ENCODE measurements at regions not wholly inside any gene's neighbourhood (a gene's known extent, or its start where the extent isn't known, plus 50 kb on each side); places are given as distances from the start of the nearest gene placed in this dataset.

DNA sequence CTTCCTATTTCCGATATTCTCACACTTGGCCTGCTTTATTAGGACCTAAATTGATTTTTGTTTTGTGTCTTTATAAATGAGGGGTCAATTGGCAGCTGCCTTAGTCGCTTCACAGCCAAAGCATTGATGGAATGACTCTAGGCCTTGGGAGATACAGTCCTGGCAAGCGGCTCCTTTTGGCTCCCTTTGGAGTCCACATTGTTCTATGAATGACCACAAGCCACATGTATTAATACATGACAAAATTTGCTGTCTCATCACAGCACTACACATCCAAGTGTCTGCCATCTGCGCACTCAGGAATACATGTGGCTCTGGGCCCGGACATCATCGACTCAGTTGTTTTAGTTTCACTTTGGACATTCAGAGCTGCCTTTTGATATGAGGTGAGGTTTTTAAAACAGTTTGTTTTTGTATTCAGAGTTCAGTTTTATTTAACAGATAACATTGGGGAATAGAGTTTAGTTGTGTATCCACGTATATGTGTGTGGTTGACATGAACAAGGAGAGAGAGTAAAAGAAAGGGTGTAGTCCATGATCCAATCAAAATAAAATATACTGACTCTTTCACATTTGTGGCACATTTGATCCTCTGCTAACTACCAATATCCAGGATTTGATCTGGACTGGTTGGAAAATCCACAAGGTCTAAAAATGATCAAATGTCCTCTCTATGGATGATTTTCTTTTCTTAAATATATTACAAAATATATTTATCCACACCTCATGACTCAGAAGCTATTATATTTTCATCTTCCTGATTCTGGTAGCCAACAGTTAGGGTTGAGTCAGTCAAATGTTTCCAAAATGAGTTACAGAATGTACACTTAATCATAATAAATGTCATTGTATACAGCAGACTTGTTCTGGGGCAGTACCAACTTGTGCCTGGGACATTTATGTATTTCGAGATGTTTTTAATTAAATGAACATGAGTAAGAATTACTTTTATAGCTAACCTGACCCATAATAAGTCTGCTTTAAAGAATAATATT, 114.0 kb upstream of the MTAP start:
- no peak for TF ChIP-seq TAF1 (IDR thresholded peaks at IDR 0.05; ENCODE audit: borderline replicate concordance, insufficient read depth, low read length)
- TF ChIP-seq SIN3A (IDR thresholded peaks at IDR 0.05; ENCODE audit: borderline replicate concordance, insufficient read depth, low read length), result no peak
- no peak for TF ChIP-seq REST (IDR thresholded peaks at IDR 0.05; ENCODE audit: insufficient read depth in 1 of 2, low read depth in 2 of 2, low read length in 2 of 2)
- no peak for TF ChIP-seq FOXP2 (optimal IDR thresholded peaks at IDR 0.05; ENCODE audit: borderline replicate concordance, extremely low read depth, extremely low read length, insufficient read depth)
- TF ChIP-seq POLR2AphosphoS5 (IDR thresholded peaks at IDR 0.05; ENCODE audit: low read depth, low read length), result no peak

GRCh38 chr9:21689854-21690253, 112.6 kb upstream of the MTAP start:
- TF ChIP-seq TAF1 (IDR thresholded peaks at IDR 0.05; ENCODE audit: borderline replicate concordance, insufficient read depth, low read length) (no peak), REST (IDR thresholded peaks at IDR 0.05; ENCODE audit: insufficient read depth in 1 of 2, low read depth in 2 of 2, low read length in 2 of 2) (no peak), POLR2AphosphoS5 (IDR thresholded peaks at IDR 0.05; ENCODE audit: low read depth, low read length) (no peak), FOXP2 (optimal IDR thresholded peaks at IDR 0.05; ENCODE audit: borderline replicate concordance, extremely low read depth, extremely low read length, insufficient read depth) (no peak), SIN3A (IDR thresholded peaks at IDR 0.05; ENCODE audit: borderline replicate concordance, insufficient read depth, low read length) (no peak)

DNA sequence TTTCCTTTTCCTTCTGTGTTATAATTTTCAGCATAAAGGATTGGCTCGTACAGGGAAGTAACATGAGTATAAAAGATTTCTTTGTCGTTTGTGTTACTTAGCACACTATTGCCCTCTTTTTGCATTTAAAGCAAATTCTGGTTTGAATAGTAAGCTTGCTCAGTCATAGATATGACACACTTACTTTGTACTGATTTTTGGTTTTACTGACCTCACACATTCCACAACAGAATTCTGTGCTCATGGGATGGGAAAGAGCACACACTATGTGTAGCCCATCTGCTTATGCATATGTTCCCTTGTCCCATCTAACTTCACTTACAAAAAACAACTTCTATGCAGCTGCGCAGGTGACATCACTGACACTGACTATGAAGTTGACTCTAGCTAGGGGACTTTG, 111.9 kb upstream of the MTAP start:
- TF ChIP-seq FOXP2 (optimal IDR thresholded peaks at IDR 0.05; ENCODE audit: borderline replicate concordance, extremely low read depth, extremely low read length, insufficient read depth) (no peak), POLR2AphosphoS5 (IDR thresholded peaks at IDR 0.05; ENCODE audit: low read depth, low read length) (no peak), REST (IDR thresholded peaks at IDR 0.05; ENCODE audit: insufficient read depth in 1 of 2, low read depth in 2 of 2, low read length in 2 of 2) (no peak), SIN3A (IDR thresholded peaks at IDR 0.05; ENCODE audit: borderline replicate concordance, insufficient read depth, low read length) (no peak), TAF1 (IDR thresholded peaks at IDR 0.05; ENCODE audit: borderline replicate concordance, insufficient read depth, low read length) (no peak)

- TF ChIP-seq SIN3A (IDR thresholded peaks at IDR 0.05; ENCODE audit: borderline replicate concordance, insufficient read depth, low read length) (no peak), FOXP2 (optimal IDR thresholded peaks at IDR 0.05; ENCODE audit: borderline replicate concordance, extremely low read depth, extremely low read length, insufficient read depth) (no peak), REST (IDR thresholded peaks at IDR 0.05; ENCODE audit: insufficient read depth in 1 of 2, low read depth in 2 of 2, low read length in 2 of 2) (no peak), TAF1 (IDR thresholded peaks at IDR 0.05; ENCODE audit: borderline replicate concordance, insufficient read depth, low read length) (no peak), POLR2AphosphoS5 (IDR thresholded peaks at IDR 0.05; ENCODE audit: low read depth, low read length) (no peak)
Observed at GRCh38 chr9:21692390-21692789, 110.0 kb upstream of the MTAP start.
